Right ventricle myocardium inferior (tissue), 1 donor: ENCODE measurements at regions not wholly inside any gene's neighbourhood (a gene's known extent, or its start where the extent isn't known, plus 50 kb on each side); places are given as distances from the start of the nearest gene placed in this dataset.

Experiments
- ATAC-seq: fragments of 200-7000 bp; cut with Tn5 transposase; one replicate; pipeline ENCODE4 v1.9.1; 2020; ENCODE audit warnings: mild to moderate bottlenecking, moderate library complexity
- DNase-seq: peaks from one replicate; pipeline ENCODE4 v3.0.0; 2021; ENCODE audit errors: missing footprints
- intact Hi-C: fragments of 100-400 bp; cut with DNase I; formaldehyde crosslinking; loops from one replicate; pipeline ENCODE4 v1.11.0; 2022
- donor health status: DM: no; HTN: yes; CAD: no; lungs with severe emphysema.

DNA sequence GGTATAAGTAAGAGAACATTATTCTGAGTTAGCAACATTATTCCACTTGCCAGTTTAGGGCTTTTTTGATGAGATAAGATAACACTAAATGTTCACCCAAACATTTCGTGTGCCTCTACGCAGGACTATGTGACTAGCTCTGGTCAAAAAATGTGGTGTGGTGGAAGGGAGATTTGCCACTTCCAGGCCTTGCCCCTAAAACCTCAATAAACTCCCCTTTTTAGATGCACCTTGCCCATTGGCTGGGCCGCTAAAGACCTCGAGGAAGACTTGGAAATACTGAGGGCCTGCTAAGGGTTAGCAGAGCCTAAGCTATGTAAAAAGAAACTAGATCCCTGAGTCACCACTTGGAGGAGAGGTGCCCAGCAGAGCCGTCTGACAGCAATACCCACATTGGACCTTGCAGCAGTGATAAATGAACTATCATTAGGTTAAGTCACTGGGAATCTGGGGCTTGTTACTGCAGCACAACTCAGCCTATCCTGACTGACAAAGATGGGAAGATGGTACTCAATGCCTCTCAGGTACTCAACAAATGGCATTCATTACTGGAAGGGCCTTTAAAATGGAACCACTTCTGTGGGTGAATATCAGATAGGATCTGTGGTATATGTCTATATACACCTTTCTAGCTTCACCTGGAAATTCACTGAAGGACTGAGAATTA lies 331.5 kb upstream of the TLE3 start:
- DNase-seq (no peak), ATAC-seq (no peak)
- intact Hi-C loops, result no loop called here

DNA sequence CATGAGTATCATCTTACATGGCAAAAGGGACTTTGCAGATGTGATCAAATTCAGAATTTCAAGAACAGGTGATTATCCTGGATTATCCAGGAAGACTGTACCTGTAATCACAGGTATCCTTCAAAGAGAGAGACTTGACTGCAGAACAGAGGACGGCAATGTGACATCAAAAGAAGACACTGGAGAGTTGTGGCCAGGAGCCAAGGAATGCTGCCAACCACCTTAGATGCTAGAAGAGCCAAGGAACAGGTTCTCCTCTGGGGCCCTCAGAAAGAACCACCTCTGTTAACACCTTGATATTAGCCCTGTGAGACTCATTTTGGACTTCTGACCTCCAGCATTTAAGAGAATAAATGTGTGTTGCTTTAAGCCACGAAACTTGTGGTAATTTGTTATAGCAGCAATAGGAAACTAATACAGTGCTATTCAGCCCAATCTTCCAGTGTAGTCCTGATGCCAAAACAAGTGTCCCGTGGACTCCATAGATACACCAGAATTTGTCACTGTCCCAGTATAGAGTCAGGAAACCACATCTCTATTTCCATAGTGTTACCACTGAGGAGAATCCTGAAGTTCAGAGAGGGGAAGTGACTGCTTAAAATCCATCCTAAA lies 330.6 kb upstream of the TLE3 start:
- ATAC-seq (no peak), DNase-seq (no peak)
- intact Hi-C loops, result no loop called here

DNA sequence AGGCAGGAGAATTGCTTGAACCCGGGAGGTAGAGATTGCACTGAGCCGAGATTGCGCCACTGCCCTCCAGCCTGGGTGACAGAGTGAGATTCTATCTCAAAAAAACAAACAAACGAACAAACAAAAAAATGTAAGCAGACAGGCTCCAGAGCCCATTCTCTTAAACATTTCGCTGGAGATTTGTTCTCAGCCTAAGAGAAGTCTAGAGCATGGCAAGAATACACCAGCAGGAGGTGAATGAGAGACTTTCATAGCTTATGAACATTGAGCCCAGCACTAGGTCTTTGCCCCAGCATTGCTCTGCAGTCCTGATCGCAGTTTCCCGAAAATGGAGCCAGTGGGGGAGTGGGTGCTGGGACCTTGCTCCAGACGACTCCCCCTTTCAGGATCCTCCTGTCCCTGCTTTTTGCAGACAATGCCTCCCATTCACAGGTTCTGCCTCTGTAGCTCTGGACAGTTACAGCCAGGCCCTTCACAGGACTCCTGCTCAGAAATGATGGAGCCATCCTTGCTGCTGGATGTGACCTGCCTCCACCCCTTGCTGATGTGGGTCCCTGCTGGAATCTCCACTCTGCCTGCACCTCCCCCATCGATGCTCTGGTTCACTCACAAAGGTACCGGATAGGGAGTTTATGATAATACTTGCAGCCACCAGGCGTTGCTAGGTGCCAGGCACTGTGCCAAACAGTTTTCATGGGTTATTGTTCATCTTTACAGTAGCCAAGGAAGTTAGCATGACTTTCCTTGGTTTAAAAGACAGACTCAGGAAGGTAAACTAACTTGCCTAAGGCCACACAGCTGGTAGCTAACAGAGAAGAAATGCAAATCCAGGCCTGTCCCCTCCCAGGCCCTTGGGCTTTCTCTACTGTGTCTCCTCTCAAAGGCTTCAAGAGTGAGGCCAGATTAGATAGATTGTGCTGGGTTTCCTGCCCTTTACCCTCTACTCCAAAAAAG lies 329.7 kb upstream of the TLE3 start:
- no peak for ATAC-seq
- no peak for DNase-seq
- intact Hi-C loops, result no loop called here

DNA sequence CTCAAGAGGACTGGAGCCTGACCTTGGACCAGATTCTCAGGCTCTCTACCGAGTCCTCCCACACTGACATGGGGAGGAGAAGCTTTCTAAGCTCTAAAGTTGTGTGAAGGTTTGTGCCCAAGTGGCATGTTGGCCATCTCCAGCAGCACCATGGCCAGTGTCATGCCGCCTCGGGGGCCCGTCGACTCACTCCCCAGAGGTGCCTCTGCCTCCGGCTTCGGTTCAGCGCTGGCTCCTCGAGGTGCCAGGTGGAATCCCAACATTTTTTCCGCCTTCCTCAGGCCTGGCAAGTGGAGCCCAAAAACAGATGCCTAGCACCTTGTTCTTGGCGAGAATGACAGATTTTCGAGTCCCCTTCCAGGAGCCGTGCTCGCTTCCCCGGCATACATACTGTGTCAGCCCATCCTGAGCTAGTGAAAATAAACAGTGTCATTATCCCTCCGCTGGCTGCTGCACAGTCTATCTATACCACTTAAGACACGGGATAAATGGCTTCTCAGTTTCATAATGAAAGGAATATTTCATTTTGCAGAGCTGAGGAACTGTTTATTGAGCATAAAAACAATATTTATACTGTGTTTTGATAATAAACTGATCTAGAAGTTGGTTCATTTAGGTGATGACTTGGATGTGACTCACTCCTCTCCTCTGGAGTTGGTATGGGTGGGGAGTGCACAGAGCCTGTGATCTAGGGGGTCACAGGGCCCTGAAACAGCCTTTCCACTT lies 328.5 kb upstream of the TLE3 start:
- intact Hi-C loops, result no loop called here
- no peak for ATAC-seq
- DNase-seq, result no peak

DNA sequence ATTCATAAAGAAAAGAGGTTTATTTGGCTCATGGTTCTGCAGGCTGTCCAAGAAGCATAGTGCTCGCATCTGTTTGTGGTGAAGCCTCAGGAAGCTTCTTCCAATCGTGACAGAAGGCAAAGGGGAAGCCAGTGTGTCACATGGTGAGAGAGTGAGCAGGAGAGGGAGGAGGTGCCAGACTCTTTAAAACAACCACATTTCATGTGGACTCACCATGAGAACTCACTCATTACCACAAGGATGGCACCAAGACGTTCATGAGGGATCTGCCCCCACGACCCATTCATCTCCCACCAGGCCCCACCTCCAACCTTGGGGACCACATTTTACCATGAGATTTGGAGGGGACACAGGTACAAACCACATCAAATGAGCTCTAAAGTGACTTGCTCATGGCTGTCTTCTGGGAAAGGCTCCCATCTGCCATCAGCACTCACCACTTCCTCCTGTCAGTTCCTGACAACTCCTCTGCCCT lies 327.3 kb upstream of the TLE3 start:
- ATAC-seq (no peak), DNase-seq (no peak)
- intact Hi-C loops, result no loop called here

DNA sequence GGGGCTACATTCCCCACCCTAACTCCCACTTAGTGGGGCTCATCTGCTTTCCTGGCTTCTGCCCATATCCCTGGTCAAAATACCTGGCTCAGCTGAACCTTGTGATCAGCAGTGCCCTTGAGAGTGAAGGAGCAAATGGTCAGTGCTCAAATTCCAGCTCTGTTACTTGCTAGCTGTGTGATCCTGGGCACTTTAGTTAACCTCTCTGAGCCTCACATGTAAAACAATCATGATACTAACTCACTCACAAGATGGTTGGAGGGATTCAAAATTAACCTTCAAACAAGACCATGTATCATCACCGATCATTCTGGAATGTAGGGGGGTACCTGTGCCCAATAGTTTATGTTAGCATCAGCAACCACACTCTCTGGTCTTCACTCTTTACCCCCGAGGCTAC lies 325.6 kb upstream of the TLE3 start:
- intact Hi-C loops, result no loop called here

DNA sequence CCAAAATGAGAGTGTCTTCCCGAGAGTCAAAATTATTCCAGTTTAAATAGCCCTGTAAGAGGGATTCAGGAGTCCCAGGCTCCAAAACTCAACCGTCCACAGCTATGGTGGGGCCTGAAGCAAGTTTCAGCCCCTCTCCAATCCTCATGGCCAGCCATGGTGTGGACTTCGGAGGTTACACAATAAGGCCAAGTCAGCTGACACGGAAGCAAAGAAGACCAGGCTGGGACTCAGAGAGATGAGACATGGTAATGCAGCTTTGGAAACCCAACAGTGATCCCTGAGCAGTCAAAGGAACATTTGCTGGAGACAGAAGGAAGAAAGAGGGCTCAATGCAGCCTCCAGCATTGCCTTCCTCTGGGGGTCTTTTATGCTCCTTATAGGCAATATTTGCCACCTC lies 324.6 kb upstream of the TLE3 start:
- DNase-seq (no peak), ATAC-seq (no peak)
- intact Hi-C loops, result no loop called here

More for the DNA sequence above, 325.6 kb upstream of the TLE3 start:
- ATAC-seq, result no peak
- no peak for DNase-seq

DNA sequence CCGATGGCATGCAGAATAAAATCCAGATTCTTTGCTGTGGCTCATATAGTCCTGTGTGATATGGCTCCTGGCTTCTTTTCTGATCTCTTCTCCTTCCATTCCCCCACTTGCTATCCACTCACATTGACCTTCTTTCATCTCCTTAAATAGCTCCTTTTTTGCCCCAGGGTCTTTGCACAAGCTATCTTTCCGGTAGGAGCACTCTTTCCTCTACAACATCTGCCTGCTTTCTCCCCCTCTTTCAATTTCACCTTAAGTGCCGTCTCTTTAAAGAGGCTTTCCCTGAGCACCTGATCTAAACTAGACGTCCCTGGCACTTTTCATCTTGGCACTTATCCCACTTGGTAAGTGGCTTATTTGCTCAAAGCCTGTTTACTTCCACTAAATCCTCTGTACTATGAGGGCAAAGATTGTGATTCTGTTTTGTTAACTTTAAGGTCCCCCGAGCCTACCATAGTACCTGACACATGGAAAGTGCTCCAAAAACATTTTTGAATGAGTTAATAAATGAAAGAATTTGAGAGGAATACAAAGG lies 323.3 kb upstream of the TLE3 start:
- ATAC-seq (no peak), DNase-seq (no peak)
- intact Hi-C loops, result no loop called here

DNA sequence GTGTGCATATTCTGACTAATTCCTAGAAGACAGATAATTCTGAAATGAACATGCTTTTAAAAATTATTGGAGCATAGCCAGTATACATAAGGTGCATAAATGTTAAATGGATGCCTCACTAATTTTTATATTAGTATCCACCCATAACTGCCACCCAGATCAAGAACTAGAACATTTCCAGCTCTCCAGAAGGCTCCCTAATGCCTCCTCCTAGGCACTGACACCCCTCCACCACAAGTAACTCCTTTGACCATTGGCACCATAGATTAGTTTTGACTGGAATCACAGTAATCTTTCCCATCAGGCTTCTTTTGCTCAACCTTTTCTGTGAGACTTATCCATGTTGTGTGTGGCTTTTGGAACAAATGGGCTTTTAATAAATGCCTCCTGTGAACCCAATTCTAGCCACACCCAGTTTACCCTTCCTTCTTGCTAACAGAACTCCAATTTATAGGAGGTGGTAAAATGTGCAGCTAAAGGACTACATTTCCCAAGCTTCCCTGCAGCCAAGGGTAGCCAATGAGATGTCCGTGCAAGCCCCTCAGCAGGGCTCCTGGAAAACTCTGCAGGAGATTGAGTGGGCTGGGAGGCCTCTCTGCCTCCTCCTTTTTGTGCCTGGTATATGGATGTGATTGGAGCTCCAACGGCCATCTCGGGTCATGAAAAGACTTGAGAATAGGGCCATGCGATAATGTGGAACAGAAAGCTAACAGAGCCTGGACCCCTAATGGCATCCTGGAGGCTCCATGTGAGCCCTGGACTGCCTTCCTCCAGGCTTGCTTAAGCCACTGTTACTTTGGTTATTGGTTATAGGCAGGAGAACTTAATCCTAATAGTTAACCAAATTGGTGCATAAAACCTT lies 322.6 kb upstream of the TLE3 start:
- ATAC-seq (no peak), DNase-seq (no peak)
- intact Hi-C loops, result no loop called here

DNA sequence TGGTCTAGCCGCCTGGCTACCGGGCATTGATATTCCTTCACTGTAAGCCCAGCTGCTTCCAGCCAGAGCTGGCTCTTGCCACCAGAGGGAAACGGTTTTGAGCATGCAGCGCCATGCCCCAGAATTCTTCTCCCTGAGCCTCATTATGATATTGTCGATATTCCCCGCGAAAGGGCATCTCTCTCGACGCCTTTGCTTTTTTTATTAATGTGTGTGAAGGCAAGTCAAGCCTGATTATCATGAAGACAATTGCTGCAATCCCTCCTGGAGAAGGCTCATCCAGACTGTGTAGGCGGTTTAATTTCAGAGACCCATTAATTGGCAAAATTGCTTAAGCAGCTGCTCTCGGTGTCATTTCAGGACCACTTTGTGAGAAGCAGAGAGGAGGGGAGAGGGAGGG lies 321.2 kb upstream of the TLE3 start:
- intact Hi-C loops, result no loop called here
- no peak for DNase-seq
- ATAC-seq, result no peak

DNA sequence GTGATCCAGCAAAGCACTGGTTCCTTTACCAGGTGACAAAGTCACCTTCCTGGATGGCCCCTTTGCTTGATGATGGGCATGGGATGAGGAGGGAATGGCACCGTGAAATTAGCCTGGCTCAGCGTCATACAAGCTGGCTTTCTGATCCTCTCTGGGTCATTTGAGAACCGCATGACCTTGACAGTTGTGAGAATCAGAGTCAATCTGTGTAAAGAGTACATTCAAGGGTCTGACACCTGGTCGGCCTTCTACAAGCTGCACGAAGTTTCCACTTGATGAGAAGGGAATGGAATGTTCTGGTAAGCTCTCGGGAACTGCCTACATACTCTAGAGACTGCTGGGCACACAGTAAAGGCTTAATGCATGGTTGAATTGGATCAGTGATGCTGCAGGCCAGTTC lies 319.8 kb upstream of the TLE3 start:
- no peak for ATAC-seq
- no peak for DNase-seq
- intact Hi-C loops, result no loop called here

DNA sequence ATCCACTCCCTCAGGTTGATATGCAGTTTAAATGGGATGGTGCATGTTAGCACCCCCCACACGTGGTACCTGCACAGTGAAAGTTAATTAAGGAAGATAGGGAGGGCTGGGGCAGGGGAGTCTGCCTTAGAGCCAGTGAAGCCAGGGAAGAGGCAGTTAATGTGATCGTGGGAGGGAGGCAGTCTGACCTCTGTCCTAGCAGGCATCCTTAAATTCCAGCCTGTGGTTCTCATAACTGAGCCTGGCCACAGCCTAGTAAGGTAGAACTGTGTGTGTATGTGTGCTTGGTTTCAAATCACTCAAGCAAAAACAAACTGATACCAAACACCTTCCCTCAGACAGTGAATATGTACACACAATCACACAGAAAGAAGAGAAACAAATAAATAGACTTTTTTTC lies 319.1 kb upstream of the TLE3 start:
- intact Hi-C loops, result no loop called here
- ATAC-seq, result no peak
- no peak for DNase-seq

DNA sequence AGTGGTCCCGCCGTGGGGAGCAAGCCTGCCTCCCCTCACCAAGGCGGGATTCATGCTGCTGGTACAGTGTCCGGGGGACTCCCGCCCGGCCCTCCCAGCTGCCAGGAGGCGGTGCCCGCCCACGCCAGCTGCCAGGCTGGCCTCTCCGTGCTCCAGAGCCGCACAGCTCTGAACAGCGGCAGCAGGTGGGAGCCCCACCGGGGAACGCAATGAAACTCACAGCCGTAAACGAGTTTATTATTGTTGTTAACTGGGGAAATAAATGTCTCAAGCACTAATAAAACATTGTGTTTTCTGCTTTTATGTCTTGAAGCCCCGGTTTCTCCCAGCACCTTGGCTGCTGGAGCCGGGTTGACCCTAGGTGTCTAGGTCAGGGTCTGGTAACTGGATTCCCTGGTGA lies 317.7 kb upstream of the TLE3 start:
- ATAC-seq, result no peak
- no peak for DNase-seq
- intact Hi-C loops, result no loop called here

DNA sequence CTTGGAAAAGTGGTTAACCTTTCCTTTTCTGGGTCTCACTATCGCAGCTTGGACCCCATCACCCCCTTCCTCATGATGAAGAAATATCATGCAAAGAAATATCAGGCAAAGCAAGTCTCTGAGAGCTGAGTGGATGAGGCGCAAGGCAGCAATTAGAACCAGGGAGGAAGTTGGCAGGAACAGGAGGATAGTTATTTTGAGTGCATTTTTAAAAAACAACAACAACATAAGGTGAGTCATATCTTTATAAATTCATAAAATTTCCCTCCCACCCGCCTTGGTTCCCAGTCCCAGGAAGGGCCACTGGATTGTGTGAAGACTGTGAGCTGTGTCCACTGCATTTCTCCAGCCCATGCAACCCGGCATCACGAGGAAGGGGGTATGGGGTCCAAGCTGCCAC lies 316.9 kb upstream of the TLE3 start:
- no peak for DNase-seq
- ATAC-seq, result no peak
- intact Hi-C loops, result no loop called here

DNA sequence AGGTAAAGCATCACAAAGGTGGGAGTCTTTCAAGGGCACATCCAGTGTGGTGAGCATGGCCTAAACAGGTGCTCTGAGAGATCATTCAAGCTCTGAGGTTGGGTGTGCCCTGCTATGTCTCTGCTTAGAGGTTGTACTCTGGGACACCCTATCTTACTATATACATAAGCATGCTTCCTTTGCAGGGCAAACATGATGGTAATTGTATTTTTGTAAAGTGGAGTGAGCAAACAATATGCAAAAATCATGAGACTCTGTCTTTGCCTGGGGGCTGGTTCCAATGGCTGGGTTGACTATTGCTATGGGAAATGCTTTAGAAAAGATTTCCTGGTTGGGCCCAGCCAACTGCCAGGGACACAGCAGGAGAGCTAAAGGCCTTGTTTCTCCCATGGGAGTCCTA lies 315.1 kb upstream of the TLE3 start:
- ATAC-seq, result no peak
- intact Hi-C loops, result no loop called here
- DNase-seq, result no peak

DNA sequence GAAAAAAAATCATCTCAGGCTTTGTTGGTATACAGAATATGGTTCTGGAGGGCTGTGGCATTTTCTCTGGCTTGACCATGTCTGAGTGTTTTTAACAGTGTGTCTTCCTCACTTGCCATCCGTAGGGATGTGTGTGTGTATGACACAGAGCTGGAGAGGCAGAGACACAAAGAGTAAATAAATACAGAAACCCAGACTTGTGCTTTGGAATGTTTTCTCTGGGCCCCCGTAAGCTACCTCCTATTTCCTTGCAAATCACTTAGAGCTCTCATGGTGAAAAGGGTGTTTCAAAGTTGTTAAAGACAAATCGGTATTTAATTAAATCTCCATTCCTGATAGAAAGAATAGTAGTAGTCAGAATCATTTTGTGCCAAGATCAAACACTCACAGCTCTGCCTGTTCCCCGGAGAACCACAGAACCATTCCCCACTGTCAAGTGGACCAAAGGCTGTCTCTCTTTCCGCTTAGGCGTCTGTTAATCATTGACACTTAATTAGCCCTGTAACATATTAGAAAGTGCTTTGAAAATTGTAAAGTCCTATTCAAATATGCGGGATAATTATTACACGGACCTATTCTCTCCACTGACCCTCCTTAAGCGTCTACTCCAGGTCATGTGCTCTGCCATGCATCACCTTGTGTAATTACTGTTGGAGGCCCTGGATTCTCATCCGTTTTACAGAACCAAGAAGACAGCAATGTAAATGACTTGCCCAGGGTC lies 313.6 kb upstream of the TLE3 start:
- DNase-seq (no peak), ATAC-seq (no peak)
- intact Hi-C loops, result no loop called here

DNA sequence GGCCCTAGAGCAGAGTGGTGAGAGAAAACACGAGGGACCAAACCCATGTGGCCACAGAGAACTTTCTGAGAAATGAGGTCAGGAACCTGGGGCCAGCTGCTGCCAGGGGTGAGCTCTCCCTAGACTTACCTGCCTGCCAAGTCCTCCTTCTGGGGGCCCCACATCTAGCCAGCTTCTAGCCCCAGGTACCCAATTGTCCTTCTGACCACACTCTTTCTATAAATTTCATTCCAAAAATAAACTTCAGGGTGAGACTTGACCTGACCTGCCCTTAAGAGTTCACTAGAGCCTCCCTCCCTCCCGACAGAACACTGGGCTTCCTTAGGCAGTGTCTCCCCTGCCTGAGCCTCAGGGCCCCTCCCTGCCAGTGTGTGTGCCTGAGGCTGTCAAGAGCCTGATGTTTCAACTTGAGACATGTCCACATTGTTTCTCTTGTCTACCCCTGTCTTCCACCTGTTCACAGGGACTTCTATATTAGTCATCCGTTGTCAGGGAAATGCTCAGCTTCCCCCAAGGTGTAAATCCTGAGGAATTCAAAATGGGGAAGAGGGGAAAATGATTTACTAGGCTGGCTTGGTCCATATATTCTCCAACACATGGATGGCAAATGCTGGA lies 312.8 kb upstream of the TLE3 start:
- intact Hi-C loops, result no loop called here
- no peak for ATAC-seq
- no peak for DNase-seq
